Stimulated activated CD4-positive, alpha-beta T cell treated with anti-CD3 and anti-CD28 coated beads, Interleukin-4, amount 100 ng/mL, for 24 hours (primary cell): ENCODE measurements at regions not wholly inside any gene's neighbourhood (a gene's known extent, or its start where the extent isn't known, plus 50 kb on each side); places are given as distances from the start of the nearest gene placed in this dataset.
"Not testable (repeated sequence)": the region's sequence is repeated elsewhere in the genome, so short reads cannot be mapped to it uniquely, and the experiment has no call there.

Experiments
- DNase-seq: peaks from one replicate; pipeline ENCODE4 v3.0.0-alpha.2; 2020

DNA sequence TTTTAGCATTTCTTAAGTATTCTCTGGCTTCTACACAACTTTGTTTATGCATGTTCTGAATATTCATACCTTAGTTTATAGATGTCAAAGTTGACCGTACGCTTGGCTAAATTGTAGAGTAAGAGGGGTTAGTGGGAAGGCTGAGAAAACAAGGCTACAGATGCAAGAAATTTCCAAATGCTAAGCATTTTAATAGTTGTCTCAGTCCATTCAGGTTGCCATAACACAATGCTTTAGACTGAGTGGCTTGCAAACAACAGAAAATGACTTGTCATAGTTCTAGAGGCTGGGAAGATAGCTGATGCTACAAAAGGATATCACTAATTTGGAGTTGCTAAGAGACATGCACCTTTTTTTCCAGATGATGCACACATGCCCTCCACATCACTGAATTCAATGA lies 53.0 kb upstream of the C1QTNF3 start:
- not testable (repeated sequence) for DNase-seq

DNA sequence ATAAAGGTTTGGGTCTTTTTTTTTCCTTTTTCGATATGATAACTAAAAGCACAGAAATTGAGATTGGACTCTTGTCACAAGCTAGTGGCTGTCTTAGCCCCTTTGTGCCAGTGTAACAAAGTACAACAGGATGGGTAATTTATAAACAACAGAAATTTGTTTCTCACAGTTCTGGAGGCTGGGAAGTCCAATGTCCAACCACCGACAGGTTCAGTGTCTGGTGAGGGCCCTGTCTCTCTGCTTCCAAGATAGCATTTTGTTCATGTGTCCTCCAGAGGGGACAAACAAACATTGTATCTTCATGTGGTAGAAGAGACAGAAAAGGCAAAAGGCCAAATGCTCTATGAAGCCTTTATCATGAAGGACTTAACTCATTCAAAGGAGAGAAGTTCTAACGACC lies 56.9 kb upstream of the C1QTNF3 start:
- DNase-seq = not testable (repeated sequence)

DNA sequence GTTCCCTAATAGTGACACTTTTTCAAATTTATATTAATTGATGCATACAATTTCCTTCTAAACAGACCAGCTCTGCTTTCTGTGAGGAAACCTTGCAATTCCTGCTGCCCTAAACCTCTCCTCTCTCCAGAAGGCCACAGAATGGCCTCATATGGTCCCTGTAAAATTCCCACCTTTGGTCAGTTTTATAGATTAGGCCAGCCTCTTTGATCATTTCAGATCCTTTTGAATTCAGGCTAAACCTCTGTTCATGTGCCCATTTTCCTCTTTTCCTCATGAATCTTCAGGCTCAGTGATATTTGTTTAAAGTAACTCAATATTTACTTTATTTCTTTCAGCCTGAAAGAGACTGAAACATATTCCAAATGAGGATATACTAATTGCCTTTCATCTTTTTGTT lies 58.6 kb upstream of the C1QTNF3 start:
- not testable (repeated sequence) for DNase-seq

DNA sequence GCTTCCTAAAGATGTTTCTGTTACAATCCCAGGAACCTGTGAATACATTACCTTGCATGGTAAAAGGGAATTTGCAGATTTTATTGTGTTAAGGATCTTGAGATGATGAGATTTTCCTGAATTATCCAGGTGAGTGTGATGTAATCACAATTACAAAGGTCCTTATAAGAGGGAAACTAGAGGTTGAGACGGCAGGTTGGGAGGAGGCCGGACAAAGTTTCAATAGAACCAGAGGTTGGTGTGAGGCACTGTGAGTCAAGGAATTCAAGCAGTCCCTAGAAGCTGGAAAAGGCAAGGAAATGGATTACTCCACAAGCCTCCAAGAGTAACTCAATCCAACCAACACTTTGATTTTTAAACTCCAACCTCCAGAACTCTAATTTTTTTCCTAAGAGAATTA lies 65.9 kb upstream of the C1QTNF3 start:
- not testable (repeated sequence) for DNase-seq

DNA sequence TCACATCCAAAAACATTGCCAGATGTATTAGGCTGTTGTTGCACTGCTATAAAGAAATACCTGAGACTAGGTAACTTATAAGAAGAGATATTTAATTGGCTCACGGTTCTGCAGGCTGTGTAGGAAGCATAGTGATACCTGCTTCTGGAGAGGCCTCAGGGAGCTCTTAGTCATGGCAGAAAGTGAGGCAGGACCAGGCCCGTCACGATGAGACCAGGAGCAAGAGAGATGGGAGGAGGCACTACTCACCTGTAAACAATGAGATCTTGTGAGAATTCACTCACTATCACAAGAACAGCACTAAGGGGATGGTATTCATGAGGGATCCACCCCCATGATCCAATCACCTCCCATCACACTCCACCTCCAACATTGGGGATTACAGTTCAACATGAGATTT lies 81.3 kb upstream of the C1QTNF3 start:
- DNase-seq = not testable (repeated sequence)

DNA sequence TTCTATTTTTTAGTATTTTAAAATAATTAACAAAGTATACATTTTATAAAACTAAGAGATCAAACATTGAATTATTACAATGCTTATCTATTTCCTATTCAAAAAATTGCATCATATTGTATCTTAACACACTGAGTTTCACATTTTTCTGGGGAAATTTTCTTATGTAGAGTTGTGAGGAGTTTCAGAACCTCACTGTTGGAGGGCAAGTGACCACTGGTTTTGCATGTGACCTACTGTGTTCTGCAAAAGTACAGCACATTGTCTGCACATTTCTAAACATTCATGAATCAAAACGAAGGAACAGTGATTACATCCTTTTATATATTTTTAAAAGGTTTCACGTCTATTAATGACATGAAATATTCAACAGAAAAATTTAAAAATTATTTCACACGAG lies 82.3 kb upstream of the C1QTNF3 start:
- not testable (repeated sequence) for DNase-seq

DNA sequence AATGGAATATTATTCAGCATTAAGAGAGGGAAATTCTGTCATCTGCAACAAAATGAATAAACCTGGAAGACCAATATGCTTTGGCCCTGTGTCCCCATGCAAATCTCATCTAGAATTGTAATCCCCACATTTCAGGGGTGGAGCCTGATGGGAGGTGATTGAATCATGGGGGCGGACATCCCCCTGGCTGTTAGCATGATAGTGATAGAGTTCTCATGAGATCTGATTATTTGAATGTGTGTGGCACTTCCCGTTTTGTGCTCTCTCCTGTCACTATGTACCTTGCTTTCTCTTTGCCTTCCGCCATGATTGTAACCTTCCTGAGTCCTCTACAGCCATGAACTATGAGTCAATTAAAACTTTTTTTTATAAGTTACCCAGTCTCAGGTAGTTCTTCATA lies 83.7 kb upstream of the C1QTNF3 start:
- DNase-seq = not testable (repeated sequence)

DNA sequence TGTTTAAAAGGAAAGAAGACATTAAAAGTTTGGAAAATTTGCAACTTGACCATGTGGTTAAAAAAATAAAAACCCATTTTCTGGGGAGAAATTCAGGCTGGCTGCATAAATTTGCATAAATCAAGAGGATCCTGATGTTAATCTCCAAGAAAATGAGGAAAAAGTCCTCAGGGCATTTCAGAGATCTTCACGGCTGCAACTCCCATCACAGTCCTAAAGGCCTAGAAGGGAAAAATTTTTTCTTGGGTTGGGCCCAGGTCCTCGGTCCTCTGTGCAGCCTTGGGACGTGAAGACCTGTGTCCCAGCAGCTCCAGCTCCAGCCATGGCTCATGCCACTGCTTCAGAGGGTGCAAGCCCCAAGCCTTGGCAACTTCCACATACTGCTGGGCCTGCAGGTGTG lies 84.8 kb upstream of the C1QTNF3 start:
- not testable (repeated sequence) for DNase-seq

DNA sequence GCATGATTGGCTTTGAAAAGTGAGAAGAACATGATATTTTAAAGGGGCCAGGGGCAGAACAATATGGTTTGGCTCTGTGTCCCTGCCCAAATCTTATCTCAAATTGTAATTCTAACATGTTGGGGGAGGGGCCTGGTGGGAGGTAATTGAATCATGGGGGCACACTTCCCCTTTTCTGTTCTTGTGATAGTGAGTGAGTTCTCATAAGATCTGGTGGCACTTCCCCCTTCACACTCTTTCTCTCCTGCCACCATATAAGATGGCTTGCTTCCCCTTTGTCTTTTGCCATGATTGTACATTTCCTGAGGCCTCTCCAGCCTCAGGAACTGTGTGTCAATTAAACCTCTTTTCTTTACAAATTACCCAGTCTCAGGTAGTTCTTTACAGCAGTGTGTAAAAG lies 85.9 kb upstream of the C1QTNF3 start:
- DNase-seq = not testable (repeated sequence)

DNA sequence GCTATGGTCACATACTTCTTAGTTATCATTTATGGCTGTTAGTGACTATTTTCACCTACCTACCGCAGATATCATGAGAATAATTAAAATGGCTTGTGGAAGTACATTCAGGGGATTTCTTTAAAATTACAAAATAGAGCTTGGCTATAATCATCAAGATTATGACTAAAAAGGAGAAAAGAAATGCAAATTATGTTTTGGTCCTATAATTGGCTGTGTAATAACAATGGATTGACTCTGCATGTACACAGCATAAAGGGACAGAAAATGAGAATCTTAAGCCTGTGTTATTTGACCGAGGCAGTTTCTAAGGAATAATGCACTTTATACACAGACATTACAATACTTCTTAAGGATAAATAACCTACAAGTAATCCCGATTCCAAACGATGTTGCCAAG lies 112.0 kb upstream of the C1QTNF3 start:
- not testable (repeated sequence) for DNase-seq

DNA sequence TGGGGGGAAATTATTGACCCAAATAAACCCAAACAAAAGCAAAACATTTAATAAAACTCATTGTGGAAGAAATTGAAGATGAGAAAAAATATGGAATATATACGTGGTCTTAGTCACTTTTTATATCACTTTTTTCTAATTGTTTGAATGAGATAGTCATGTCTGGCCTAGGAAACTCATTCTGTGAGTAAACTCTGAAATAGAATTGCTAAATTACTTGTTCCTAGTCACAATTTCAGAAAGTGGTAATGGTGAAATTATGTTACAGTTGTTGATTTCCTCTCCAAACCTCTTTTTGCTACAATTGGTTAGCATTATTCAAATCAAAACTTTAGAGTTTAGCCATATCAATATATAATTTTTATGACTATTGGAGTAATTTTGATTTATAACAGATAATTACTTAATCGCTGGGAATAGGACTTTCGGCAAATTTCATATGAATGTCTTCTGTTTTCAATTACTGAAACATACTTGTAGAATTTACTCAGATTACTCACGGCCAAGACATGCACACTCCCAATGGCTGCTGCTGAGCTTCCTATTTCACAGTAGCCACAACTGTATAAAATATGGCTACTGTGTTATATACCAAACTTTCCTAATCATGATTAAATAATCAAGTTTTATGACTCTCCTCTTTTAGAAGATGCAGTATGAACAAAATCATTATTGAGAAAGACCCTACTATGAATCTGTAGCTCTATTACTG lies 113.8 kb upstream of the C1QTNF3 start:
- DNase-seq = not testable (repeated sequence)

DNA sequence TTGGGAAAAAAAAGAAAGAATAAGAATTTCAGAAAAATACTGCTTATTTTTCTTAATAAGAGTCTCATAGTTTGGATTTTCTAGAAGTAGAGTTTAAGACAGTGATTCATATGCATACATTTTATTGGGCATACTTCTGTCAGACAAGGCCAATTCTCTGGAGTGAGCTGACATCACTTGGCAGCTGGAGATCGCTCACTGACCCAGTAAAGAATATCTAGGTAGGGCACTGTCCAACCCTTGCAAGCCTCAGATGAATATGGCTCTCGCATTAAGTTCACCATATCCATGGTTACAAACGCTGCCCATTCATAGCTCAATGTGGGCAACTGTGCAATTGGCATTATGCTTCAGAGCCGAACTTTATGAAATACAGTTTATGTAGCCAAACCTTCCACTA lies 117.9 kb upstream of the C1QTNF3 start:
- DNase-seq = not testable (repeated sequence)

DNA sequence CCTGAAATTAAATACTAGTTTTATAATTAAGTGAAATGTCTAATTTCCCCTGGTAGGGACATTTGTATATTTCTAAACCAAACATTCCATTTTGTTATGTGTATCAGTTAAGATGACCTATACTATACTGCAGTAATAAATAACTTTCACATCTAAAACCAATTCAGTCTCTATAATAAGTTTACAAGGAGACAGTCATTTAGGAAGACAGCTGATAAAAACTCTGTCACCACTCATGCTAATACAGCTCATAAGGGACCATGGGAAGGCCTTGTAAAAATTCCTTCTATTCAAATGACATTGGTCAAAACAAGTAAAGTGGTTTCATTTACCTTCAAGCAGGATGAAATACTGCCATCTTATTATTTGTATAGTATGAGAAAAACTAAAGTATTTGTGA lies 128.4 kb upstream of the C1QTNF3 start:
- not testable (repeated sequence) for DNase-seq

DNA sequence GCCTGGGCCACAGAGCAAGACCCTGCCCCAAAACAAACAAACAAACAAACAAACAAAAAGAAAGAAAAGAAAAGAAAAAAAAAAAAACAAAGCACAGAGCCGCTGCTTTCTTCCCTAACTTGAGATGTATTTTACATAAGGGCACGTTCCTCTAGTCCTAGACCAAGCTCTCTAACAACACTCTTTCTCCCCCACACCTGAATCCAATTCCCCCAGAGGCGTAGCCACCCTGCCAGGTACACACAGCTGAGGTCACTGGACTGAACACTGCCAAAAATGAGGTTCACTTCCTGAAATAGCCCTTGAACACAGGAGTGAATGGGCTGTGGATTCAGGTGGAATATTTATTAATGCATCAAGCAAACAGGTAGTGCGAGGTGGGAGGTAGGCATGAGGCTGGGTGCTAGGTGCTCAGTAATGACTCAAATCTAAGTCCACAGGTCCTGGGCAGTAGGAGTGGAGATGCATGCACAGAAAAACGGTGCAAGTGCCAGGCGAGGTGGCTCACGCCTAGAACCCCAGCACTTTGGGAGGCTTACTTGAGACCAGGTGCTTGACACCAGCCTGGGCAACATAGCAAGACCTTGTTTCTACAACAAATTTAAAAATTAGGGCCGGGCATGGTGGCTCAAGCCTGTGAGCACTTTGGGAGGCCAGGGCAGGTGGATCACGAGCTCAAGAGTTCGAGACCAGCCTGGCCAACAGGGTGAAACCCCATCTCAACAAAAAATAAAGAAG lies 136.6 kb upstream of the C1QTNF3 start:
- not testable (repeated sequence) for DNase-seq

DNA sequence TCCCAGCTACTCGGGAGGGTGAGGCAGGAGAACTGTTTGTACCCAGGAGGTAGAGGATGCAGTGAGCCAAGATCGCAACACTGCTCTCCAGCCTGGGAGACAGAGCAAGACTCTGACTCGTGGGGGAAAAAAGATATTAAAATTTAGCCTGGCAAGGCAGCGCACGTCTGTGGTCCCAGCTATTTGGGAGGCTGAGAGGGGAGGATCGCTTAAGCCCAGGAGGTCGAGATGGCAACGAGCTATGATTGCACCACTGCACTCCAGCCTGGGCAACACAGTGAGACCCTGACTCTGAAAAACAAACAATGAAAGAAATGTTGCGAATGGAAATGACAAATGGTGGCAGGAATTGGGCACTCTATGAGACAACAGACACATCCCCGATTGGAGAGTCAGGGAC lies 137.2 kb upstream of the C1QTNF3 start:
- not testable (repeated sequence) for DNase-seq

DNA sequence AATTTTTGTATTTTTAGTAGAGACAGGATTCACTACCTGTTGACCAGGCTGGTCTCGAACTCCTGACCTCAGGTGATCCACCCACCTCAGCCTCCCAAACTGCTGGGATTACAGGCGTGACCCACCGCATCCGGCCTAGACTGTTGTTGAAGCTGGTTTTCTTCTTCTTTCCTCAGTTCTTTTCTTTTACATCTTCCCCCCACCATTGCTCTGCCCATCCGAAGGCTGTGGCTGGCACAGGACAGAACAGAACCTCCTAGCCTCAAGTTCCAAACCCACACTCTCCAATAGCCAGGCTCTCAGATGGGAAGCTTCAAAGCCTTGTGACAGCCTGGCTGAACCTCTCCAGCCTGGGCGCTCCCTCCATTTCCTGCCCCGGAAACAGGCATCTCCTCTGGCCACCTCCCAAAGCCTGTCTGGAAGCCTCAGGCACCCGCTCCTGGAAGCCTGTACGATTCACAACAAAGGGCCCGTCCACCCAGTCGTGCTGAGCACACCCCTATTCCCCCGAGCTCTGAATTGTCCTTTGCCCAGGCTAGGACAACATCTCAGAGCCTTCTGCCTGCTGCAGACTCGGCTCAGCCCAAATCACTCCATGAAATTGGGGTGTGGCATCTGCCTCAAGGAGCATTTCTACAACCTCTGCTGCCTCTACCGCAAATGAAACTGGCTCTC lies 138.1 kb upstream of the C1QTNF3 start:
- DNase-seq = not testable (repeated sequence)

DNA sequence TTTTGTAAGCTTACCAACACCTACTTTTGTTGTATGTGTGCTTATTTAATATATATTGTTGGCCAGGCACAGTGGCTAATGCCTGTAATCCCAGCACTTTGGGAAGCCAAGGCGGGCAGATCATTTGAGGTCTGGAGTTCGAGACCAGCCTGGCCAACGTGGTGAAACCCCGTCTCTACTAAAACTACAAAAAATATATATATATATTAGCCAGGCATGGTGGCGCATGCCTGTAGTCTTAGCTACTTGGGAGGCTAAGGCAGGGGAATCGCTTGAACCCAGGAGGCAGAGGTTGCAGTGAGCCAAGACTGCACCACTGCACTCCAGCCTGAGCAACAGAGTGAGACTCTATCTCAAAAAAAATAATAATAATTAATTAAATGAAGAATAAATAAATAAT lies 142.0 kb upstream of the C1QTNF3 start:
- not testable (repeated sequence) for DNase-seq

DNA sequence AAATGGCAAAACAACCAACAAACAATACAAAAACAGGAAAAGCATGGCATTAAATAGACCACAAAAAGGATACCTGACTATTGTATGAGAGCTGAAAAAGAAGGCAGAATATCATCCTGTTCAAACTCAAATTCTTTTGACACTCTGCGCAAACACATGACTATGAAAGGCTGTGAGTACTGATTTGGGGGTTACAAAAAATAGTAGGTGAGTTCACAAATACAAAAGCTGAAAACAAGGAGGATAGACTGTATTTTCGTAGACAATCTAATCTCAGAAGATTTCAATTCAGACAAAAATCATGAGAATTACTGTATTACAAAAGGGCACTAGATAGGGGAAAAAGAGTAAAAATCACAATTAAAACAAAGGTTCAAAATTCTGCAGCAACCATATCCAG lies 142.6 kb upstream of the C1QTNF3 start:
- not testable (repeated sequence) for DNase-seq

DNA sequence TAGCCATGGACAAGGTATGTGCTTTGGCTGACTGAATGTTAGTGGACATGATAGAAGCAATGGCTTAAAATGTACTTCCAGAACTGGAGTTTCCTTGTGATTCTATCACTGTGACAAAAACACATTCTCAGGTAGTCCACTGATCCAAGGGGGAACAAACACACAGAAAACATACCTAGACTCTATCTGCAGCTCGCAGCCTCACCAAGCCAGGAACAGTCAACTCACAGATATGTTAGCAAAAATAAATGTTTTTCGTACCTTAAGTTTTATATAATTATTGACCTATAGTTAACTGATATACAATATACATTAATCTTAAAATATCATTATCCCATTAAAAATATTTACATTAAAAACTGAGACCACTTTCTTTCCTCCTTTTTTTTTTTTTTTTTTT lies 143.1 kb upstream of the C1QTNF3 start:
- DNase-seq = not testable (repeated sequence)

DNA sequence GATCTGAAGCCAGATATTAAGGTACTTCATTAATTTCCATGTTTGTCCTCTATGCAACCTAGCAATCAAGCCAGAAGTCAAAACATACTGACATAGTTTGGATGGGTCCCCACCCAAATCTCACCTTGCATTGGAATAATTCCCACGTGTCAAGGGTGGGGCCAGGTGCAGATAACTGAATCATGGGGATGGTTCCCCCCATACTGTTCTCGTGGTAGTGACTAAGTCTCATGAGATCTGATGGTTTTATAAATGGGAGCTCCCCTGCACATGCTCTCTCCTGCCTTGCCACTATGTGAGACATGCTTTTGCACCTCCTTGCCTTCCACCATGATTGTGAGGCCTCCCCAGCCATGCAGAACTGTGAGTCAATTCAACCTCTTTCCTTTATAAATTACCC lies 143.9 kb upstream of the C1QTNF3 start:
- not testable (repeated sequence) for DNase-seq

DNA sequence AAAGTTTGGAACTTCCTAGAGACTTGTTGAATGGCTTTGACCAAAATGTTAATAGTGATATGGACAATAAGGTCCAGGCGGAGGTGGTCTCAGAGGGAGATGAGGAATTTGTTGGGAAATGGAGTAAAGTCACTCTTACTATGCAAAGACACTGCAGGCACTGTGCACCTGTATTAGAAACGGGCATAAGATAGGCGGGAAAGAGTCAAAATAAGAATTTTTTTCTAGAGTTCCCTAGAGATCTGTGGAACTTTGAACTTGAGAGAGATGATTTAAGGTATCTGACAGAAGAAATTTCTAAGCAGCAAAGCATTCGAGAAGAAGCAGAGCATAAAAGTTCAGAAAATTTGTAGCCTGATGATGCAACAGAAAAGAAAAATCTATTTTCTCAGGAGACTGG lies 144.4 kb upstream of the C1QTNF3 start:
- DNase-seq = not testable (repeated sequence)

DNA sequence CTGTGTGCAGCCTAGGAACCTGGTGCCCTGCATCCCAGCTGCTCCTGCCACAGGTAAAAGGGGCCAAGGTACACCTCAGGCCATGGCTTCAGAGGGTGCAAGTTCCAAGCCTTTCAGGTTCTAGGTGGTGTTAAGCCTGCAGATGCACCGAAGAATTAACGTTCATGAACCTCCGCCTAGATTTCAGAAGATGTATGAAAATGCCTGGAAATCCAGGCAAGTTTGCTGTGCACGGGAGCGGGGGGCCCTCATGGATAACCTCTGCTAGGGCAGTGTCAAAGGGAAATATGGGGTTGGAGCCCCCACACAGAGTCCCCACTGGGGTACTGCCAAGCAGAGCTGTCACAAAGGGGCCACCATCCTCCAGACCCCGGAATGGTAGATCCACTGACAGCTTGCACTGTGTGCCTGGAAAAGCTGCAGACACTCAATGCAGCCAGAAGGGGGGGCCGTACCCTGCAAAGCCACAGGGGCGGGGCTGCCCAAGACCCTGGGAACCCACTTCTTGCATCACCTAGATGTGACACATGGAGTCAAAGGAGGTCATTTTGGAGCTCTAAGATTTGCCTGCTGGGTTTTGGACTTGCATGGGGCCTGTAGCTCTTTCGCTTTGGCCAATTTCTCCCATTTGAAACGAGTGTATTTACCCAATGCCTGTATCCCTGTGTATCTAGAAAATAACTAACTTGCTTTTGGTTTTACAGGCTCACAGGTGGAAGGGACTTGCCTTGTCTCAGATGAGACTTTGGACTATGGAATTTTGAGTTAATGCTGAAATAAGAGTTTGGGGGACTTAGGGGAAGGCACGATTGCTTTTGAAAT lies 145.2 kb upstream of the C1QTNF3 start:
- DNase-seq = peak; percentile 67

DNA sequence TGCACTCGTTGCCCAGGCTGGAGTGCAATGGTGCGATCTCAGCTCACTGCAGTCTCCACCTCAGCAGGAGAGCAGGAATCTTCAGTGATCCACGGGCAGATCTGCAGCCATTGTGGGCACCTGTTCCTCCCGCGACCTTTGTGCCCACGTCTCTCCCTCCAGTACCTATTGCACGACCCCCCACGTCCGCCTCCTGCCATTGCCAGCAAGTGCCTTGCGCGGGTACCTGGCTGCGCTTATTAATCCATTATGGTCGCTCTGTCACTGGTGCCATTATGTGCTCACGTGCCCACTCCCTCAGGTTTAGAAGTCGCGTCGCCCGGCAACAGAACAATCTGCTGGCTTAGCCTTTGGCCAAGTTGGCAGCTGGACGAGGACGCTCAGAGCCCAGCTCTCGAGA lies 146.2 kb upstream of the C1QTNF3 start:
- not testable (repeated sequence) for DNase-seq
